HL-60 (cell line): ENCODE measurements at regions not wholly inside any gene's neighbourhood (a gene's known extent, or its start where the extent isn't known, plus 50 kb on each side); places are given as distances from the start of the nearest gene placed in this dataset.

Source experiments
- DNase-seq, 2 experiments: peaks; one replicate each; pipeline ENCODE4 v3.0.0-alpha.2; 2010 to 2020; ENCODE audit warnings: low read depth in 1 of 2, low spot score in 1 of 2
- H3K27ac ChIP-seq: fragments of 250-450 bp; sonication (Bioruptor Pico); replicated peaks from 2 replicates; pipeline ENCODE4 v1.5.1; 2020; ENCODE audit warnings: mild to moderate bottlenecking, moderate library complexity
- H3K27me3 ChIP-seq: fragments of 250-450 bp; sonication (Bioruptor Pico); 2 replicates; pipeline ENCODE4 v1.5.1; 2021; ENCODE audit warnings: mild to moderate bottlenecking, moderate library complexity; ENCODE audit not compliant: insufficient read depth, poor library complexity, severe bottlenecking
- H3K4me3 ChIP-seq: replicated peaks from 2 replicates; pipeline ENCODE4 v1.5.1; 2011; ENCODE audit warnings: mild to moderate bottlenecking, control low read depth, low read length; ENCODE audit not compliant: insufficient read depth
- CTCF ChIP-seq: IDR thresholded peaks from one replicate; pipeline ENCODE4 v1.5.1; 2011; ENCODE audit warnings: low read length, control low read depth, inconsistent platforms; ENCODE audit not compliant: insufficient read depth
- GABPA ChIP-seq: IDR thresholded peaks from 2 replicates; pipeline ENCODE4 v1.6.1; 2012; ENCODE audit warnings: low read depth
- POLR2AphosphoS5 ChIP-seq: IDR thresholded peaks from 2 replicates; pipeline ENCODE4 v1.6.1; 2012; ENCODE audit warnings: low read depth
- SPI1 ChIP-seq: IDR thresholded peaks from 2 replicates; pipeline ENCODE4 v1.6.1; 2012; ENCODE audit warnings: low read depth, mild to moderate bottlenecking, borderline replicate concordance
- TF ChIP-seq, protein P1 (sequence below): IDR thresholded peaks from 2 replicates; pipeline ENCODE4 v1.6.1; 2012; ENCODE audit warnings: low read depth; ENCODE audit not compliant: insufficient replicate concordance

DNA sequence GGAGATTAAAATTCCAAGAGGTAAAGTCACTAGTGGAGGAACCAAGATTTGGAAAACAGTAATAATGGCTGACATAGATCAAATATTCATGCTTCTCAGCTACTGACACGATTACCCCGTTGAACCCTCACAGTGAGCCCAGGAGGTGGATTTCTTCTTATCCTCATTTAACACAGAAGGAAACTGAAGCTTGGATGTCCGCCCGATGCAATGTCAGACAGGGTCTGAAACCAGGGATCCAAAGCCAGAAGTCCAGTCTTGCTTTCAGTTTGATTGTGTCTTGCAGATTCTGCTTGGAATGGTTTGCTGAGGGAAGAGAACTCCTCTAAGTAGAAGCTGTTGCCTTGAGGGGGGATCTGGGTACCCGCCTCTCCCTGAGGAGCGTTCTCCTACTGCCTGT is 404.7 kb downstream of the KCNRG start:
- Histone ChIP-seq H3K27ac (no peak overlapping the region), H3K4me3 (no peak overlapping the region), H3K27me3 (no peaks in the 10 kb centered on the region)
- no peak for TF ChIP-seq SPI1
- no peak for TF ChIP-seq GABPA
- TF ChIP-seq CTCF = no peak
- TF ChIP-seq POLR2AphosphoS5 = no peak
- no peak for DNase-seq

GRCh38 chr13:50420718-50421472 is 405.7 kb downstream of the KCNRG start:
- Histone ChIP-seq H3K27me3 (no peaks in the 10 kb centered on the region), H3K27ac (no peak overlapping the region), H3K4me3 (no peak overlapping the region)
- TF ChIP-seq SPI1 (no peak), GABPA (no peak), CTCF (no peak), POLR2AphosphoS5 (no peak)
- TF ChIP-seq, protein P1, sequence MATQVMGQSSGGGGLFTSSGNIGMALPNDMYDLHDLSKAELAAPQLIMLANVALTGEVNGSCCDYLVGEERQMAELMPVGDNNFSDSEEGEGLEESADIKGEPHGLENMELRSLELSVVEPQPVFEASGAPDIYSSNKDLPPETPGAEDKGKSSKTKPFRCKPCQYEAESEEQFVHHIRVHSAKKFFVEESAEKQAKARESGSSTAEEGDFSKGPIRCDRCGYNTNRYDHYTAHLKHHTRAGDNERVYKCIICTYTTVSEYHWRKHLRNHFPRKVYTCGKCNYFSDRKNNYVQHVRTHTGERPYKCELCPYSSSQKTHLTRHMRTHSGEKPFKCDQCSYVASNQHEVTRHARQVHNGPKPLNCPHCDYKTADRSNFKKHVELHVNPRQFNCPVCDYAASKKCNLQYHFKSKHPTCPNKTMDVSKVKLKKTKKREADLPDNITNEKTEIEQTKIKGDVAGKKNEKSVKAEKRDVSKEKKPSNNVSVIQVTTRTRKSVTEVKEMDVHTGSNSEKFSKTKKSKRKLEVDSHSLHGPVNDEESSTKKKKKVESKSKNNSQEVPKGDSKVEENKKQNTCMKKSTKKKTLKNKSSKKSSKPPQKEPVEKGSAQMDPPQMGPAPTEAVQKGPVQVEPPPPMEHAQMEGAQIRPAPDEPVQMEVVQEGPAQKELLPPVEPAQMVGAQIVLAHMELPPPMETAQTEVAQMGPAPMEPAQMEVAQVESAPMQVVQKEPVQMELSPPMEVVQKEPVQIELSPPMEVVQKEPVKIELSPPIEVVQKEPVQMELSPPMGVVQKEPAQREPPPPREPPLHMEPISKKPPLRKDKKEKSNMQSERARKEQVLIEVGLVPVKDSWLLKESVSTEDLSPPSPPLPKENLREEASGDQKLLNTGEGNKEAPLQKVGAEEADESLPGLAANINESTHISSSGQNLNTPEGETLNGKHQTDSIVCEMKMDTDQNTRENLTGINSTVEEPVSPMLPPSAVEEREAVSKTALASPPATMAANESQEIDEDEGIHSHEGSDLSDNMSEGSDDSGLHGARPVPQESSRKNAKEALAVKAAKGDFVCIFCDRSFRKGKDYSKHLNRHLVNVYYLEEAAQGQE = no peak
- DNase-seq = no peak

GRCh38 chr13:50421473-50422130 is 406.4 kb downstream of the KCNRG start:
- no peak overlapping the region for H3K27ac ChIP-seq
- no peak for DNase-seq
- H3K27me3 ChIP-seq = no peaks in the 10 kb centered on the region
- H3K4me3 ChIP-seq = no peak overlapping the region
- TF ChIP-seq SPI1 = no peak
- TF ChIP-seq POLR2AphosphoS5 = no peak
- TF ChIP-seq, protein P1 = no peak
- TF ChIP-seq GABPA = no peak
- no peak for TF ChIP-seq CTCF
